Neural progenitor cell (in vitro differentiated cells): ENCODE measurements at regions not wholly inside any gene's neighbourhood (a gene's known extent, or its start where the extent isn't known, plus 50 kb on each side); places are given as distances from the start of the nearest gene placed in this dataset.

Experiments used
- DNase-seq: peaks from one replicate; pipeline ENCODE4 v3.0.0-alpha.2; 2016; ENCODE audit warnings: low spot score
- H2AFZ ChIP-seq: fragments of 200-600 bp; sonication (generic); replicated peaks from 2 replicates; pipeline ENCODE4 v1.6.1; 2016; ENCODE audit warnings: antibody characterized with exemption
- H3F3A ChIP-seq: fragments of 200-600 bp; sonication (generic); 2 replicates; pipeline ENCODE4 v1.6.1; 2016; ENCODE audit warnings: antibody characterized with exemption, low read depth
- H3K27ac ChIP-seq: fragments of 200-600 bp; sonication (generic); 2 replicates; pipeline ENCODE4 v1.5.1; 2016; ENCODE audit warnings: mild to moderate bottlenecking
- H3K27me3 ChIP-seq: fragments of 200-600 bp; sonication (generic); 2 replicates; pipeline ENCODE4 v1.6.1; 2016; ENCODE audit warnings: mild to moderate bottlenecking, moderate library complexity
- H3K36me3 ChIP-seq: fragments of 200-600 bp; sonication (generic); 2 replicates; pipeline ENCODE4 v1.5.1; 2016
- H3K4me1 ChIP-seq: fragments of 200-600 bp; sonication (generic); 2 replicates; pipeline ENCODE4 v1.6.1; 2016; ENCODE audit warnings: mixed run types
- H3K4me2 ChIP-seq: fragments of 200-600 bp; sonication (generic); 2 replicates; pipeline ENCODE4 v1.6.1; 2016
- H3K4me3 ChIP-seq: fragments of 200-600 bp; sonication (generic); 2 replicates; pipeline ENCODE4 v1.5.1; 2016
- H3K79me2 ChIP-seq: fragments of 200-600 bp; sonication (generic); 2 replicates; pipeline ENCODE4 v1.6.1; 2016; ENCODE audit warnings: low read depth
- H3K9ac ChIP-seq: fragments of 200-600 bp; sonication (generic); 2 replicates; pipeline ENCODE4 v1.6.1; 2016
- H3K9me3 ChIP-seq: fragments of 200-600 bp; sonication (generic); 2 replicates; pipeline ENCODE4 v1.5.1; 2016; ENCODE audit warnings: low read depth
- H4K20me1 ChIP-seq: fragments of 200-600 bp; sonication (generic); 2 replicates; pipeline ENCODE4 v1.6.1; 2016; ENCODE audit warnings: low read depth
- H3K27ac Mint-ChIP-seq: 3 replicates; pipeline ENCODE4 v1.8.0; 2021; ENCODE audit warnings: mixed read lengths
- H3K27me3 Mint-ChIP-seq: 2 replicates; pipeline ENCODE4 v1.8.0; 2022; ENCODE audit warnings: low read depth, mild to moderate bottlenecking, inconsistent platforms, moderate library complexity, mixed read lengths; ENCODE audit not compliant: insufficient read depth
- H3K36me3 Mint-ChIP-seq: 3 replicates; pipeline ENCODE4 v1.8.0; 2021; ENCODE audit warnings: mixed read lengths
- H3K4me1 Mint-ChIP-seq: 3 replicates; pipeline ENCODE4 v1.8.0; 2021; ENCODE audit warnings: mixed read lengths
- H3K4me3 Mint-ChIP-seq: 3 replicates; pipeline ENCODE4 v1.8.0; 2021; ENCODE audit warnings: mild to moderate bottlenecking, moderate library complexity, mixed read lengths
- H3K9me3 Mint-ChIP-seq: 3 replicates; pipeline ENCODE4 v1.8.0; 2020; ENCODE audit warnings: mixed read lengths
- CTCF ChIP-seq: fragments of 200-600 bp; sonication (generic); IDR thresholded peaks from 2 replicates; pipeline ENCODE4 v1.5.1; 2017; ENCODE audit warnings: antibody characterized with exemption, mild to moderate bottlenecking
- EZH2 ChIP-seq: fragments of 200-600 bp; sonication (generic); IDR thresholded peaks from 2 replicates; pipeline ENCODE4 v1.6.1; 2017; ENCODE audit warnings: antibody characterized with exemption, mild to moderate bottlenecking, moderate library complexity
- EZH2phosphoT487 ChIP-seq: fragments of 200-600 bp; sonication (generic); IDR thresholded peaks from 2 replicates; pipeline ENCODE4 v1.6.1; 2017; ENCODE audit warnings: antibody characterized with exemption

GRCh38 chr14:101504096-101504948, 57.0 kb upstream of the DIO3 start:
- Mint-ChIP-seq H3K36me3 (no peaks in the 10 kb centered on the region), H3K27me3 (peaks cover 9% of the 10 kb centered on the region), H3K4me1 (peaks cover 17% of the 10 kb centered on the region), H3K27ac (peak overlapping the region; percentile 24), H3K4me3 (no peak overlapping the region), H3K9me3 (no peaks in the 10 kb centered on the region)
- Histone ChIP-seq H2AFZ (no peak overlapping the region), H3K4me2 (no peak overlapping the region), H3K36me3 (no peaks in the 10 kb centered on the region), H3K27me3 (no peaks in the 10 kb centered on the region), H3K9ac (no peak overlapping the region), H3K27ac (no peak overlapping the region), H4K20me1 (no peaks in the 10 kb centered on the region), H3K4me1 (no peaks in the 10 kb centered on the region), H3K4me3 (no peak overlapping the region), H3K79me2 (no peaks in the 10 kb centered on the region), H3F3A (no peaks in the 10 kb centered on the region), H3K9me3 (no peaks in the 10 kb centered on the region)
- DNase-seq, result no peak
- no peak for TF ChIP-seq CTCF
- no peak for TF ChIP-seq EZH2phosphoT487
- TF ChIP-seq EZH2, result no peak

- TF ChIP-seq CTCF (no peak), EZH2phosphoT487 (no peak), EZH2 (no peak)
Observed at GRCh38 chr14:101505236-101505970, 55.9 kb upstream of the DIO3 start.

GRCh38 chr14:101506211-101506925, 54.9 kb upstream of the DIO3 start:
- Histone ChIP-seq H4K20me1 (no peaks in the 10 kb centered on the region), H3K4me2 (no peak overlapping the region), H3K4me3 (no peak overlapping the region), H3K27ac (no peak overlapping the region), H3K27me3 (no peaks in the 10 kb centered on the region), H3K4me1 (no peaks in the 10 kb centered on the region), H3K9ac (no peak overlapping the region), H2AFZ (no peak overlapping the region), H3K79me2 (no peaks in the 10 kb centered on the region), H3K36me3 (no peaks in the 10 kb centered on the region), H3K9me3 (no peaks in the 10 kb centered on the region), H3F3A (no peaks in the 10 kb centered on the region)
- H3K27me3 Mint-ChIP-seq, result peaks cover 9% of the 10 kb centered on the region
- H3K27ac Mint-ChIP-seq, result no peak overlapping the region
- no peaks in the 10 kb centered on the region for H3K36me3 Mint-ChIP-seq
- TF ChIP-seq EZH2phosphoT487, result no peak
- TF ChIP-seq CTCF, result no peak
- TF ChIP-seq EZH2, result no peak
- peaks cover 2% of the 10 kb centered on the region for H3K9me3 Mint-ChIP-seq
- peaks cover 8% of the 10 kb centered on the region for H3K4me1 Mint-ChIP-seq
- no peak for DNase-seq
- peak overlapping the region; percentile 7 for H3K4me3 Mint-ChIP-seq

More at GRCh38 chr14:101505236-101505970, 55.9 kb upstream of the DIO3 start:
- DNase-seq, result no peak
- no peaks in the 10 kb centered on the region for H3K4me1 ChIP-seq
- no peaks in the 10 kb centered on the region for H3K27me3 ChIP-seq
- H3K36me3 ChIP-seq, result no peaks in the 10 kb centered on the region
- no peak overlapping the region for H3K27ac ChIP-seq
- peaks cover 9% of the 10 kb centered on the region for H3K27me3 Mint-ChIP-seq
- no peaks in the 10 kb centered on the region for H4K20me1 ChIP-seq
- no peak overlapping the region for H3K27ac Mint-ChIP-seq
- H3K4me2 ChIP-seq, result no peak overlapping the region
- no peaks in the 10 kb centered on the region for H3K9me3 Mint-ChIP-seq
- peak overlapping the region; percentile 7 for H3K4me3 Mint-ChIP-seq
- H3K79me2 ChIP-seq, result no peaks in the 10 kb centered on the region
- no peak overlapping the region for H3K4me3 ChIP-seq
- H3K9me3 ChIP-seq, result no peaks in the 10 kb centered on the region
- no peaks in the 10 kb centered on the region for H3K36me3 Mint-ChIP-seq
- peaks cover 17% of the 10 kb centered on the region for H3K4me1 Mint-ChIP-seq
- no peaks in the 10 kb centered on the region for H3F3A ChIP-seq
- no peak overlapping the region for H3K9ac ChIP-seq
- H2AFZ ChIP-seq, result no peak overlapping the region
